Body of pancreas (tissue), 4 donors: ENCODE measurements at regions not wholly inside any gene's neighbourhood (a gene's known extent, or its start where the extent isn't known, plus 50 kb on each side); places are given as distances from the start of the nearest gene placed in this dataset.

Experiments
- CTCF ChIP-seq, 7 experiments: fragments of 450-650 bp in 4 of 7; fragments of 200-600 bp in 3 of 7; sonication (generic) in 3 of 7; IDR thresholded peaks; one replicate each; pipeline ENCODE4 v1.5.1; 2016 to 2019; ENCODE audit warnings: antibody characterized with exemption in 7 of 7
- POLR2A ChIP-seq, 3 donors: fragments of 450-650 bp; IDR thresholded peaks; one replicate each; pipeline ENCODE4 v1.6.1; 2016; ENCODE audit warnings: antibody characterized with exemption in 3 of 3, mild to moderate bottlenecking in 2 of 3

GRCh38 chr5:147061431-147061830, 173.4 kb upstream of the STK32A start:
- no peak for TF ChIP-seq CTCF (IDR thresholded peaks at IDR 0.05)
- TF ChIP-seq POLR2A (IDR thresholded peaks at IDR 0.05), result no peak
